ENCODE measurements at regions not wholly inside any gene's neighbourhood (a gene's known extent, or its start where the extent isn't known, plus 50 kb on each side); places are given as distances from the start of the nearest gene placed in this dataset.

- DNase-seq (ENCODE audit: low read depth in 1 of 2, low spot score in 1 of 2): no peak
- H3K4me3 ChIP-seq (replicated peaks; ENCODE audit: insufficient read depth, low read length): no peak overlapping the region
- H3K27me3 ChIP-seq (ENCODE audit: insufficient read depth, poor library complexity, severe bottlenecking): no peaks in the 10 kb centered on the region
- H3K27ac ChIP-seq (replicated peaks): no peak overlapping the region
- TF ChIP-seq SPI1 (IDR thresholded peaks at IDR 0.05; ENCODE audit: borderline replicate concordance, low read depth): no peak
- TF ChIP-seq CTCF (IDR thresholded peaks at IDR 0.05; ENCODE audit: insufficient read depth, low read length): no peak
- TF ChIP-seq GABPA (IDR thresholded peaks at IDR 0.05; ENCODE audit: low read depth): no peak
- TF ChIP-seq REST (IDR thresholded peaks at IDR 0.05; ENCODE audit: insufficient replicate concordance, low read depth): no peak
- no peak for TF ChIP-seq POLR2AphosphoS5 (IDR thresholded peaks at IDR 0.05; ENCODE audit: low read depth)
Observed at GRCh38 chr22:48959496-48959895, 868.2 kb downstream of the BRD1 start.

DNA sequence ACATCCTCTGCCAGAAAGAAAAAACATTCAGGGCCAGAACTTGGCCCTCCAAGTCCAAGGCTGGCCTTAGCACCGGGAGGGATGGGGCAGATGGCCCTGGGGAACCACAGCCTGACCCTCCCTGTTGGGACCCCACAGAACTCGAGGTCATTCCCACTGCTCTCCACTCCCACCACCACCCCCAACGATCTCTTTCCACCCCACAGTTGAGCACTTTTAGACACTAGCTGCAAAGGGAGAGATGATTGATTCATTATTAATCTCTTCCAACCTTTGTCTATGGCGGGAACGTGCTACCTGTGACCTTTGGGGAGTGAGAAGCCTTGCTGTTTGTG, 869.7 kb downstream of the BRD1 start:
- Histone ChIP-seq H3K27me3 (ENCODE audit: insufficient read depth, poor library complexity, severe bottlenecking) (no peaks in the 10 kb centered on the region), H3K4me3 (replicated peaks; ENCODE audit: insufficient read depth, low read length) (no peak overlapping the region), H3K27ac (replicated peaks) (no peak overlapping the region)
- no peak for TF ChIP-seq CTCF (IDR thresholded peaks at IDR 0.05; ENCODE audit: insufficient read depth, low read length)
- no peak for TF ChIP-seq SPI1 (IDR thresholded peaks at IDR 0.05; ENCODE audit: borderline replicate concordance, low read depth)
- no peak for TF ChIP-seq GABPA (IDR thresholded peaks at IDR 0.05; ENCODE audit: low read depth)
- TF ChIP-seq POLR2AphosphoS5 (IDR thresholded peaks at IDR 0.05; ENCODE audit: low read depth): no peak
- no peak for TF ChIP-seq REST (IDR thresholded peaks at IDR 0.05; ENCODE audit: insufficient replicate concordance, low read depth)
- DNase-seq (ENCODE audit: low read depth in 1 of 2, low spot score in 1 of 2): no peak

GRCh38 chr22:48957311-48957986, 870.2 kb downstream of the BRD1 start:
- H3K4me3 ChIP-seq (replicated peaks; ENCODE audit: insufficient read depth, low read length): no peak overlapping the region
- H3K27me3 ChIP-seq (ENCODE audit: insufficient read depth, poor library complexity, severe bottlenecking): no peaks in the 10 kb centered on the region
- TF ChIP-seq CTCF (IDR thresholded peaks at IDR 0.05; ENCODE audit: insufficient read depth, low read length) (no peak), SPI1 (IDR thresholded peaks at IDR 0.05; ENCODE audit: borderline replicate concordance, low read depth) (no peak), GABPA (IDR thresholded peaks at IDR 0.05; ENCODE audit: low read depth) (no peak), REST (IDR thresholded peaks at IDR 0.05; ENCODE audit: insufficient replicate concordance, low read depth) (no peak), POLR2AphosphoS5 (IDR thresholded peaks at IDR 0.05; ENCODE audit: low read depth) (no peak)
- no peak for DNase-seq (ENCODE audit: low read depth in 1 of 2, low spot score in 1 of 2)
- no peak overlapping the region for H3K27ac ChIP-seq (replicated peaks)

Data from HL-60 (cell line).